HCT116 (cell line): ENCODE measurements at regions not wholly inside any gene's neighbourhood (a gene's known extent, or its start where the extent isn't known, plus 50 kb on each side); places are given as distances from the start of the nearest gene placed in this dataset.

Experiments used
- ATAC-seq: fragments of 200-7000 bp; cut with Tn5 transposase; 2 replicates; pipeline ENCODE4 v1.9.1; 2020; ENCODE audit warnings: mild to moderate bottlenecking, moderate library complexity
- BruUV-seq: library from RNA; stranded (reverse); fragments of 400-500 nt; replicated peaks from 2 replicates; lab custom pipeline; 2021; lab: Mats Ljungman, UMichigan
- CTCF ChIA-PET: fragments of 300-600 bp; sonication (Branson Sonifier 250); formaldehyde crosslinking; loops from one replicate; lab custom pipeline; 2021; ENCODE audit warnings: antibody characterized with exemption; lab: Charles Lee
- POLR2A ChIA-PET: fragments of 300-600, 350-600 bp; sonication (Branson Sonifier 250); formaldehyde crosslinking; loops from one replicate; lab custom pipeline; 2021; ENCODE audit warnings: antibody characterized with exemption; lab: Charles Lee
- RAD21 ChIA-PET, 2 experiments: fragments of 300-600 bp; sonication (Branson Sonifier 250); formaldehyde crosslinking; loops; one replicate each; lab custom pipeline; 2023; ENCODE audit warnings: low total read pairs in 2 of 2; ENCODE audit not compliant: uncharacterized antibody in 2 of 2, unreplicated experiment in 2 of 2, low non-redundant PET in 1 of 2; lab: Charles Lee
- DNase-seq: peaks from one replicate; pipeline ENCODE4 v3.0.0-alpha.2; 2010; ENCODE audit warnings: low read depth, low spot score
- H2AFZ ChIP-seq: fragments of 200-600 bp; shearing (Covaris generic), sonication (generic); 2 replicates; pipeline ENCODE4 v1.6.1; 2017; ENCODE audit warnings: low read depth, mixed run types, mixed read lengths, antibody characterized with exemption, low read length; ENCODE audit not compliant: poor library complexity, severe bottlenecking
- H3K27ac ChIP-seq: 2 replicates; pipeline ENCODE4 v1.5.1; 2012; ENCODE audit warnings: low read depth, low read length
- H3K27me3 ChIP-seq: fragments of 200-600 bp; sonication (generic); 2 replicates; pipeline ENCODE4 v1.6.1; 2016; ENCODE audit warnings: mixed run types, low read length, mixed read lengths; ENCODE audit not compliant: insufficient read depth
- H3K36me3 ChIP-seq, 2 experiments: fragments of 200-500 bp in 1 of 2; fragments of 200-600 bp in 1 of 2; sonication (Bioruptor generic) in 1 of 2; sonication (generic) in 1 of 2; 2 replicates each; pipeline versions ENCODE4 v1.5.1 to v1.6.1; 2014 to 2016; ENCODE audit warnings: low read length in 2 of 2, inconsistent platforms in 1 of 2, mixed read lengths in 1 of 2, mixed run types in 1 of 2; ENCODE audit not compliant: insufficient read depth in 2 of 2, control insufficient read depth in 1 of 2
- H3K4me1 ChIP-seq, 2 experiments: fragments of 200-600 bp in 1 of 2; sonication (generic) in 1 of 2; 2 replicates each; pipeline versions ENCODE4 v1.5.1 to v1.6.1; 2012 to 2017; ENCODE audit warnings: low read length in 2 of 2, inconsistent platforms in 1 of 2, mild to moderate bottlenecking in 1 of 2, mixed read lengths in 1 of 2, mixed run types in 1 of 2, moderate library complexity in 1 of 2; ENCODE audit not compliant: insufficient read depth in 2 of 2, control insufficient read depth in 1 of 2
- H3K4me2 ChIP-seq: fragments of 200-600 bp; sonication (generic); 2 replicates; pipeline ENCODE4 v1.6.1; 2017; ENCODE audit warnings: mixed run types, low read length, mixed read lengths
- H3K4me3 ChIP-seq, 2 experiments: fragments of 200-600 bp in 1 of 2; sonication (generic) in 1 of 2; replicated peaks in 1 of 2; 2 replicates each; pipeline ENCODE4 v1.5.1; 2011 to 2016; ENCODE audit warnings: low read length in 2 of 2, control low read depth in 1 of 2, low read depth in 1 of 2, mild to moderate bottlenecking in 1 of 2, mixed read lengths in 1 of 2, mixed run types in 1 of 2
- H3K79me2 ChIP-seq: fragments of 200-600 bp; sonication (generic); 2 replicates; pipeline ENCODE4 v1.6.1; 2017; ENCODE audit warnings: mild to moderate bottlenecking, mixed run types, low read length, moderate library complexity, mixed read lengths; ENCODE audit not compliant: insufficient read depth
- H3K9ac ChIP-seq: fragments of 200-600 bp; sonication (generic); 2 replicates; pipeline ENCODE4 v1.6.1; 2016; ENCODE audit warnings: low read length, mixed read lengths
- H3K9me2 ChIP-seq: fragments of 200-600 bp; sonication (generic), shearing (Covaris generic); 2 replicates; pipeline ENCODE4 v1.6.1; 2017; ENCODE audit warnings: mixed run types, mild to moderate bottlenecking, moderate library complexity; ENCODE audit not compliant: insufficient read depth
- H3K9me3 ChIP-seq, 2 experiments: fragments of 200-500 bp in 1 of 2; fragments of 200-600 bp in 1 of 2; sonication (Bioruptor generic) in 1 of 2; sonication (generic) in 1 of 2; 2 replicates each; pipeline ENCODE4 v1.6.1; 2014 to 2017; ENCODE audit warnings: low read length in 2 of 2, mixed read lengths in 2 of 2, inconsistent platforms in 1 of 2, low read depth in 1 of 2, mild to moderate bottlenecking in 1 of 2, mixed run types in 1 of 2, moderate library complexity in 1 of 2; ENCODE audit not compliant: control insufficient read depth in 1 of 2, insufficient read depth in 1 of 2
- H4K20me1 ChIP-seq: fragments of 200-600 bp; sonication (generic), shearing (Covaris generic); 2 replicates; pipeline ENCODE4 v1.6.1; 2017; ENCODE audit warnings: mixed run types, mild to moderate bottlenecking, moderate library complexity; ENCODE audit not compliant: insufficient read depth
- CBX3 ChIP-seq: IDR thresholded peaks from 2 replicates; pipeline ENCODE4 v1.6.1; 2012; ENCODE audit warnings: low read depth
- CEBPB ChIP-seq: IDR thresholded peaks from 2 replicates; pipeline ENCODE4 v1.6.1; 2012; ENCODE audit warnings: low read depth
- FOSL1 ChIP-seq: IDR thresholded peaks from 2 replicates; pipeline ENCODE4 v1.6.1; 2012; ENCODE audit warnings: low read depth
- JUND ChIP-seq: IDR thresholded peaks from 2 replicates; pipeline ENCODE4 v1.6.1; 2012
- POLR2A ChIP-seq: IDR thresholded peaks from 2 replicates; pipeline ENCODE4 v1.7.0; 2011; ENCODE audit warnings: borderline replicate concordance; ENCODE audit not compliant: insufficient read depth, insufficient read length; ENCODE audit errors: extremely low read depth
- POLR2AphosphoS5 ChIP-seq: IDR thresholded peaks from 2 replicates; pipeline ENCODE4 v1.6.1; 2011; ENCODE audit warnings: mild to moderate bottlenecking, low read depth, low read length, moderate library complexity
- RAD21 ChIP-seq: IDR thresholded peaks from 2 replicates; pipeline ENCODE4 v1.6.1; 2012; ENCODE audit warnings: low read depth, mild to moderate bottlenecking
- REST ChIP-seq: IDR thresholded peaks from 2 replicates; pipeline ENCODE4 v1.6.1; 2012; ENCODE audit warnings: low read depth
- SIN3A ChIP-seq: IDR thresholded peaks from 2 replicates; pipeline ENCODE4 v1.6.1; 2012; ENCODE audit warnings: low read depth
- SP1 ChIP-seq: IDR thresholded peaks from 2 replicates; pipeline ENCODE4 v1.6.1; 2012; ENCODE audit warnings: low read depth
- SRF ChIP-seq: IDR thresholded peaks from 2 replicates; pipeline ENCODE4 v1.6.1; 2012; ENCODE audit warnings: low read depth
- TCF7L2 ChIP-seq: IDR thresholded peaks from 2 replicates; pipeline ENCODE4 v1.7.0; 2011; ENCODE audit warnings: borderline replicate concordance, inconsistent platforms; ENCODE audit not compliant: insufficient read depth, insufficient read length; ENCODE audit errors: extremely low read depth
- YY1 ChIP-seq: IDR thresholded peaks from 2 replicates; pipeline ENCODE4 v1.6.1; 2011; ENCODE audit warnings: low read length, low read depth, moderate library complexity, mild to moderate bottlenecking; ENCODE audit not compliant: insufficient replicate concordance; ENCODE audit errors: extremely low read depth
- ZFX ChIP-seq: fragments of 450-650 bp; IDR thresholded peaks from 2 replicates; pipeline ENCODE4 v1.6.1; 2017
- intact Hi-C: fragments of 100-400 bp; cut with micrococcal nuclease; formaldehyde crosslinking; loops from 2 replicates; pipeline ENCODE4 v1.10.0; 2022
- TF ChIP-seq, protein P1 (sequence below): IDR thresholded peaks from 2 replicates; pipeline ENCODE4 v1.6.1; 2012
- TF ChIP-seq, protein P2 (sequence below): IDR thresholded peaks from 2 replicates; pipeline ENCODE4 v1.6.1; 2012

- no peaks in the 10 kb centered on the region for H3K79me2 ChIP-seq
- no TSS peak for BruUV-seq
- peak overlapping the region; percentile 75 for H2AFZ ChIP-seq
- no peaks in the 10 kb centered on the region for H3K36me3 ChIP-seq
- no peak overlapping the region for H3K9ac ChIP-seq
- TF ChIP-seq SIN3A (peak; percentile 32; the same call in 1 of the 2 replicates), TCF7L2 (peak; percentile 69), SRF (0 out of 2 replicates have a peak, but pooled peaks have one; percentile 20), YY1 (no peak), FOSL1 (peak; percentile 75), JUND (peak; percentile 68; the same call in 1 of the 2 replicates), CBX3 (peak; percentile 77), POLR2AphosphoS5 (no peak), SP1 (peak; percentile 50), RAD21 (peak; percentile 9; the same call in 1 of the 2 replicates)
- TF ChIP-seq, protein P1, sequence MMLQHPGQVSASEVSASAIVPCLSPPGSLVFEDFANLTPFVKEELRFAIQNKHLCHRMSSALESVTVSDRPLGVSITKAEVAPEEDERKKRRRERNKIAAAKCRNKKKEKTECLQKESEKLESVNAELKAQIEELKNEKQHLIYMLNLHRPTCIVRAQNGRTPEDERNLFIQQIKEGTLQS: no peak
- H3K4me2 ChIP-seq: peak overlapping the region; percentile 58
- intact Hi-C loops: no loop called here
- ChIA-PET CTCF (no interaction called here), POLR2A (no interaction called here), RAD21 (no interaction called here)
- H3K9me2 ChIP-seq: no peaks in the 10 kb centered on the region
- H3K9me3 ChIP-seq: no peaks in the 10 kb centered on the region
- no peaks in the 10 kb centered on the region for H3K27me3 ChIP-seq
- DNase-seq: peak; percentile 69
- no peak overlapping the region for H3K27ac ChIP-seq
- ATAC-seq: peak; percentile 91
- no peaks in the 10 kb centered on the region for H4K20me1 ChIP-seq
- peaks cover 6 to 15% of the 10 kb centered on the region in 2 experiments; a peak in 3 of 4 replicates for H3K4me1 ChIP-seq
- H3K4me3 ChIP-seq: peak overlapping the region in 1 of 2 experiments; percentile 21; a peak in 2 of 4 replicates
These were observed 298.6 kb upstream of the PPFIA2 start for GRCh38 chr12:82057770-82058169.

GRCh38 chr12:82055391-82055790 is 296.2 kb upstream of the PPFIA2 start:
- Histone ChIP-seq H3K9me2 (no peaks in the 10 kb centered on the region), H3K27me3 (no peaks in the 10 kb centered on the region), H3K4me1 (peaks cover 6 to 15% of the 10 kb centered on the region in 2 experiments; a peak in 3 of 4 replicates), H3K4me2 (no peak overlapping the region), H3K36me3 (no peaks in the 10 kb centered on the region), H3K79me2 (no peaks in the 10 kb centered on the region), H4K20me1 (no peaks in the 10 kb centered on the region), H3K9ac (no peak overlapping the region), H2AFZ (no peak overlapping the region), H3K9me3 (no peaks in the 10 kb centered on the region), H3K4me3 (no peak overlapping the region), H3K27ac (no peak overlapping the region)
- CTCF ChIA-PET: no interaction called here
- ATAC-seq: no peak
- TF ChIP-seq POLR2AphosphoS5 (no peak), SP1 (no peak), ZFX (no peak), CBX3 (no peak), REST (no peak), JUND (no peak), SRF (no peak), CEBPB (no peak), POLR2A (no peak), TCF7L2 (no peak), FOSL1 (no peak)
- TF ChIP-seq, protein P1: no peak
- TF ChIP-seq, protein P2, sequence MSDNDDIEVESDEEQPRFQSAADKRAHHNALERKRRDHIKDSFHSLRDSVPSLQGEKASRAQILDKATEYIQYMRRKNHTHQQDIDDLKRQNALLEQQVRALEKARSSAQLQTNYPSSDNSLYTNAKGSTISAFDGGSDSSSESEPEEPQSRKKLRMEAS: no peak
- intact Hi-C loops: no loop called here
- POLR2A ChIA-PET: no interaction called here
- DNase-seq: no peak
- BruUV-seq: no TSS peak
- RAD21 ChIA-PET: no interaction called here
